ENCODE measurements at regions not wholly inside any gene's neighbourhood (a gene's known extent, or its start where the extent isn't known, plus 50 kb on each side); places are given as distances from the start of the nearest gene placed in this dataset.

- no peak for TF ChIP-seq ZNF264 (CRISPR knock-in tag; IDR thresholded peaks at IDR 0.05)
- no peak for TF ChIP-seq CREB1 (IDR thresholded peaks at IDR 0.05)
- TF ChIP-seq CREB1 (CRISPR knock-in tag; IDR thresholded peaks at IDR 0.05) = no peak
- TF ChIP-seq CHD2 (IDR thresholded peaks at IDR 0.05; ENCODE audit: low read depth, low read length) = no peak
These were observed 1938.9 kb upstream of the TENM3 start for GRCh38 chr4:180304321-180304720.

Data from HepG2 (cell line).